Kidney capillary endothelial cell (primary cell): ENCODE measurements at regions not wholly inside any gene's neighbourhood (a gene's known extent, or its start where the extent isn't known, plus 50 kb on each side); places are given as distances from the start of the nearest gene placed in this dataset.

Source experiments
- DNase-seq: peaks from one replicate; pipeline ENCODE4 v3.0.0-alpha.2; 2018; ENCODE audit warnings: low spot score

GRCh38 chr10:58140691-58141347, 126.9 kb downstream of the IPMK start:
- no peak for DNase-seq

GRCh38 chr10:58140054-58140453, 127.6 kb downstream of the IPMK start:
- no peak for DNase-seq

- DNase-seq, result no peak
Observed at GRCh38 chr10:58137813-58138212, 129.9 kb downstream of the IPMK start.

- DNase-seq, result no peak
Observed at GRCh38 chr10:58115218-58116050, 152.3 kb downstream of the IPMK start.

- DNase-seq, result no peak
Observed at GRCh38 chr10:58109731-58110130, 158.0 kb downstream of the IPMK start.

GRCh38 chr10:58107506-58107905, 160.2 kb downstream of the IPMK start:
- no peak for DNase-seq

GRCh38 chr10:58106211-58107035, 161.3 kb downstream of the IPMK start:
- no peak for DNase-seq

- no peak for DNase-seq
Observed at GRCh38 chr10:58104351-58104751, 163.3 kb downstream of the IPMK start.

GRCh38 chr10:58102897-58103296, 164.8 kb downstream of the IPMK start:
- no peak for DNase-seq

- DNase-seq, result no peak
Observed at GRCh38 chr10:58101682-58102081, 166.0 kb downstream of the IPMK start.

- DNase-seq, result no peak
Observed at GRCh38 chr10:58094985-58095718, 172.5 kb downstream of the IPMK start.

- no peak for DNase-seq
Observed at GRCh38 chr10:58091886-58092285, 175.8 kb downstream of the IPMK start.

- DNase-seq, result no peak
Observed at GRCh38 chr10:58089739-58090138, 178.0 kb downstream of the IPMK start.

- DNase-seq, result no peak
Observed at GRCh38 chr10:58087896-58088295, 179.8 kb downstream of the IPMK start.

- DNase-seq, result no peak
Observed at GRCh38 chr10:58086763-58087150, 180.9 kb downstream of the IPMK start.

GRCh38 chr10:58086144-58086762, 181.4 kb downstream of the IPMK start:
- no peak for DNase-seq

- no peak for DNase-seq
Observed at GRCh38 chr10:58082248-58082647, 185.4 kb downstream of the IPMK start.

- DNase-seq, result no peak
Observed at GRCh38 chr10:58081353-58081752, 186.3 kb downstream of the IPMK start.

- no peak for DNase-seq
Observed at GRCh38 chr10:58079461-58079860, 188.2 kb downstream of the IPMK start.

GRCh38 chr10:58072634-58073033, 195.1 kb downstream of the IPMK start:
- DNase-seq, result no peak

GRCh38 chr10:58070956-58071355, 196.7 kb downstream of the IPMK start:
- DNase-seq, result no peak

- DNase-seq, result no peak
Observed at GRCh38 chr10:58068809-58069208, 198.9 kb downstream of the IPMK start.
